Loucy (cell line): ENCODE measurements at regions not wholly inside any gene's neighbourhood (a gene's known extent, or its start where the extent isn't known, plus 50 kb on each side); places are given as distances from the start of the nearest gene placed in this dataset.

Experiments used
- H2AFZ ChIP-seq: fragments of 200-600 bp; sonication (generic); 2 replicates; pipeline ENCODE4 v1.6.0; 2016; ENCODE audit warnings: antibody characterized with exemption, mild to moderate bottlenecking, low read length, moderate library complexity
- H3F3A ChIP-seq: fragments of 200-600 bp; 2 replicates; pipeline ENCODE4 v1.6.0; 2016; ENCODE audit warnings: antibody characterized with exemption, low read depth, mild to moderate bottlenecking
- H3K27me3 ChIP-seq: fragments of 200-600 bp; sonication (generic); 2 replicates; pipeline ENCODE4 v1.6.1; 2014; ENCODE audit warnings: low read length, mild to moderate bottlenecking; ENCODE audit not compliant: insufficient read depth, poor library complexity, severe bottlenecking
- H3K36me3 ChIP-seq: fragments of 200-600 bp; sonication (generic); 2 replicates; pipeline ENCODE4 v1.6.1; 2016; ENCODE audit warnings: low read length; ENCODE audit not compliant: insufficient read depth
- H3K4me1 ChIP-seq: fragments of 200-600 bp; sonication (generic); 2 replicates; pipeline ENCODE4 v1.5.1; 2014; ENCODE audit warnings: low read length, mild to moderate bottlenecking; ENCODE audit not compliant: insufficient read depth, poor library complexity, severe bottlenecking
- H3K4me2 ChIP-seq: fragments of 200-600 bp; sonication (generic); 2 replicates; pipeline ENCODE4 v1.6.0; 2014; ENCODE audit warnings: antibody characterized with exemption, low read length, low read depth, mild to moderate bottlenecking; ENCODE audit not compliant: poor library complexity, severe bottlenecking
- H3K4me3 ChIP-seq: fragments of 200-600 bp; sonication (generic); 2 replicates; pipeline ENCODE4 v1.5.1; 2014; ENCODE audit warnings: low read length, mild to moderate bottlenecking, mixed read lengths; ENCODE audit not compliant: poor library complexity, severe bottlenecking
- H3K79me2 ChIP-seq: fragments of 200-600 bp; sonication (generic); 2 replicates; pipeline ENCODE4 v1.6.1; 2014; ENCODE audit warnings: low read length; ENCODE audit not compliant: insufficient read depth
- H3K9ac ChIP-seq: fragments of 200-600 bp; sonication (generic); 2 replicates; pipeline ENCODE4 v1.6.0; 2014; ENCODE audit warnings: mild to moderate bottlenecking, low read depth, low read length, moderate library complexity; ENCODE audit not compliant: poor library complexity, severe bottlenecking
- H3K9me2 ChIP-seq: fragments of 200-600 bp; sonication (generic); replicated peaks from 2 replicates; pipeline ENCODE4 v1.6.1; 2016; ENCODE audit warnings: low read depth, low read length, mixed read lengths
- H3K9me3 ChIP-seq: fragments of 200-600 bp; sonication (generic); 2 replicates; pipeline ENCODE4 v1.6.1; 2014; ENCODE audit warnings: mild to moderate bottlenecking, antibody characterized with exemption, low read length, low read depth; ENCODE audit not compliant: insufficient read depth
- H4K20me1 ChIP-seq: fragments of 200-600 bp; sonication (generic); 2 replicates; pipeline ENCODE4 v1.6.0; 2014; ENCODE audit warnings: antibody characterized with exemption, low read length, mild to moderate bottlenecking; ENCODE audit not compliant: insufficient read depth, poor library complexity, severe bottlenecking
- CTCF ChIP-seq: fragments of 200-600 bp; sonication (generic); conservative IDR thresholded peaks from 2 replicates; pipeline ENCODE4 v1.5.1; 2014; ENCODE audit warnings: mild to moderate bottlenecking, antibody characterized with exemption, low read length
- EZH2phosphoT487 ChIP-seq: fragments of 200-600 bp; IDR thresholded peaks from 2 replicates; pipeline ENCODE4 v1.6.1; 2018; ENCODE audit warnings: antibody characterized with exemption, mild to moderate bottlenecking, moderate library complexity, borderline replicate concordance

GRCh38 chr9:87083986-87084385 lies 136.7 kb upstream of the GAS1 start:
- Histone ChIP-seq H3K9me3 (no peaks in the 10 kb centered on the region), H4K20me1 (no peaks in the 10 kb centered on the region), H3F3A (no peaks in the 10 kb centered on the region), H3K4me3 (no peak overlapping the region), H2AFZ (no peak overlapping the region), H3K27me3 (no peaks in the 10 kb centered on the region), H3K9me2 (no peaks in the 10 kb centered on the region), H3K4me2 (no peak overlapping the region), H3K36me3 (no peaks in the 10 kb centered on the region), H3K4me1 (no peaks in the 10 kb centered on the region), H3K9ac (no peak overlapping the region), H3K79me2 (no peaks in the 10 kb centered on the region)
- TF ChIP-seq EZH2phosphoT487 (no peak), CTCF (no peak)

GRCh38 chr9:87084407-87084806 lies 137.1 kb upstream of the GAS1 start:
- no peaks in the 10 kb centered on the region for H3F3A ChIP-seq
- H3K9ac ChIP-seq, result no peak overlapping the region

GRCh38 chr9:87085073-87085472 lies 137.8 kb upstream of the GAS1 start:
- H3K4me3 ChIP-seq, result no peak overlapping the region
- no peak overlapping the region for H2AFZ ChIP-seq
- TF ChIP-seq CTCF (no peak), EZH2phosphoT487 (no peak)
- no peaks in the 10 kb centered on the region for H3K4me1 ChIP-seq
- H3K9me3 ChIP-seq, result no peaks in the 10 kb centered on the region
- no peaks in the 10 kb centered on the region for H3K79me2 ChIP-seq
- no peaks in the 10 kb centered on the region for H3F3A ChIP-seq
- H3K9me2 ChIP-seq, result no peaks in the 10 kb centered on the region
- H3K9ac ChIP-seq, result no peak overlapping the region
- no peaks in the 10 kb centered on the region for H4K20me1 ChIP-seq
- no peak overlapping the region for H3K4me2 ChIP-seq
- no peaks in the 10 kb centered on the region for H3K27me3 ChIP-seq
- no peaks in the 10 kb centered on the region for H3K36me3 ChIP-seq

More at GRCh38 chr9:87084407-87084806, 137.1 kb upstream of the GAS1 start:
- Histone ChIP-seq H3K27me3 (no peaks in the 10 kb centered on the region), H3K4me3 (no peak overlapping the region), H3K4me1 (no peaks in the 10 kb centered on the region), H3K9me3 (no peaks in the 10 kb centered on the region), H3K79me2 (no peaks in the 10 kb centered on the region), H4K20me1 (no peaks in the 10 kb centered on the region), H2AFZ (no peak overlapping the region), H3K4me2 (no peak overlapping the region), H3K9me2 (no peaks in the 10 kb centered on the region), H3K36me3 (no peaks in the 10 kb centered on the region)
- TF ChIP-seq EZH2phosphoT487, result no peak
- no peak for TF ChIP-seq CTCF
